Left ventricle myocardium inferior (tissue), 1 donor: ENCODE measurements at regions not wholly inside any gene's neighbourhood (a gene's known extent, or its start where the extent isn't known, plus 50 kb on each side); places are given as distances from the start of the nearest gene placed in this dataset.
"Not testable (repeated sequence)": the region's sequence is repeated elsewhere in the genome, so short reads cannot be mapped to it uniquely, and the experiment has no call there.

Source experiments
- DNase-seq: peaks from one replicate; pipeline ENCODE4 v3.0.0-alpha.2; 2020
- H3K27ac ChIP-seq: fragments of 200-600 bp; replicated peaks from 2 replicates; pipeline ENCODE4 v1.8.0; 2021
- H3K27me3 ChIP-seq: fragments of 200-600 bp; 2 replicates; pipeline ENCODE4 v1.8.0; 2021; ENCODE audit warnings: low read depth
- H3K36me3 ChIP-seq: fragments of 200-600 bp; 2 replicates; pipeline ENCODE4 v1.8.0; 2021
- H3K4me1 ChIP-seq: fragments of 200-600 bp; 2 replicates; pipeline ENCODE4 v1.8.0; 2021
- H3K4me3 ChIP-seq: fragments of 200-600 bp; 2 replicates; pipeline ENCODE4 v1.8.0; 2021; ENCODE audit warnings: mild to moderate bottlenecking, moderate library complexity
- H3K9me3 ChIP-seq: fragments of 200-600 bp; replicated peaks from 2 replicates; pipeline ENCODE4 v1.8.0; 2021
- CTCF ChIP-seq: fragments of 200-600 bp; IDR thresholded peaks from 2 replicates; pipeline ENCODE4 v1.8.0; 2021; ENCODE audit warnings: antibody characterized with exemption, mild to moderate bottlenecking, borderline replicate concordance
- intact Hi-C: fragments of 100-400 bp; cut with micrococcal nuclease; formaldehyde crosslinking; loops from one replicate; pipeline ENCODE4 v1.11.0; 2022
- donor health status: DM: no; HTN: yes; CAD: no; lungs with severe emphysema.

- no peak for TF ChIP-seq CTCF
- H3K9me3 ChIP-seq, result peaks cover 7% of the 10 kb centered on the region
- no peak for DNase-seq
- H3K27me3 ChIP-seq, result no peaks in the 10 kb centered on the region
- no peak overlapping the region for H3K4me3 ChIP-seq
- H3K27ac ChIP-seq, result no peak overlapping the region
- H3K4me1 ChIP-seq, result no peaks in the 10 kb centered on the region
- H3K36me3 ChIP-seq, result no peaks in the 10 kb centered on the region
- intact Hi-C loops, result no loop called here
These were observed 248.8 kb downstream of the SHOX2 start for GRCh38 chr3:157857440-157857839.

DNA sequence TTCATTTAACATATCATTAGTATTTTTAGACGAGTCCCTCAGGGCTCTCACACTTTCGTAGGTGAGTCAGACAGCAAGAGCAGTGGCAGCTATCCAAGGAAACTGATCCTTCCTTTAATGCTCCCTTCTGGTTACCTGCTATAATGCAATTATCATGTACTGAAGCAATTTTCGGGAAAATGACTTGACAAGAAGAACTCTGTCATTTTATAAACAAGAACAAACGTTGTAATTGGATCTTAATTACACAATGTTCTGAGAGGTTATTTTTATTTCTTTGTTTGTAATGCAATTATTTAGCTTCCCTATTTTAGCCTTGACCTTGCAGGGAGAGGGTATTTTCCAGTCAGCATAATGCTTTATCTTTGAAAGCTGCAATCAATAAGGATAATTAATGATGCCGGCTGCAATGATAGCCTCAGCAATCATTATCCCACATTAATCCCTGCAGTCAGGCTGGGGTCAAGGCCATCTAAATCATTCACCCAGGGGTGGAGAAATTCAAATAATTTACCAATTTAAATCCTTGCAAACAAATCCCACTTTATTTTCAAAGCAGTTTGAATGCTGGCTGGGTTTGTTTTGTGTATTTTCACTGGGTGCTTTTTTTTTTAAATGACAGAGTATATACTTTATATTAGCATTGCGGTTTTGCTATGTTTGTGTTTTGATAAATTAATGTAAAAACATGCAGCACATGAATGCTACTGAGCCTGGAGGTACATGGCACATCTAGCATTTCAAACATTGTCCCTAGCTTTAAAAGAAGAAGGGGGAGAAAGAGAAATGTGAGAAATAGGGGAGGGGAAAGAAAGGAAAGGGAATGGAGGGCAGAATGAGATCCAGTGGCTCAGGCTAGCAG, 249.9 kb downstream of the SHOX2 start:
- Histone ChIP-seq H3K27me3 (no peaks in the 10 kb centered on the region), H3K4me3 (no peak overlapping the region), H3K36me3 (no peaks in the 10 kb centered on the region), H3K9me3 (peaks cover 11% of the 10 kb centered on the region), H3K27ac (no peak overlapping the region), H3K4me1 (no peaks in the 10 kb centered on the region)
- no peak for DNase-seq
- intact Hi-C loops, result no loop called here
- TF ChIP-seq CTCF, result no peak

GRCh38 chr3:157845839-157846238, 260.4 kb downstream of the SHOX2 start:
- H3K4me1 ChIP-seq, H3K27me3 ChIP-seq, H3K4me3 ChIP-seq, H3K9me3 ChIP-seq, H3K36me3 ChIP-seq, intact Hi-C loops, H3K27ac ChIP-seq, DNase-seq: not testable (repeated sequence)

- Histone ChIP-seq H3K27ac (no peak overlapping the region), H3K4me3 (no peak overlapping the region), H3K4me1 (no peaks in the 10 kb centered on the region), H3K9me3 (no peaks in the 10 kb centered on the region), H3K36me3 (no peaks in the 10 kb centered on the region), H3K27me3 (no peaks in the 10 kb centered on the region)
- TF ChIP-seq CTCF, result no peak
- intact Hi-C loops, result no loop called here
- no peak for DNase-seq
These were observed 261.2 kb downstream of the SHOX2 start for GRCh38 chr3:157844800-157845565.

DNA sequence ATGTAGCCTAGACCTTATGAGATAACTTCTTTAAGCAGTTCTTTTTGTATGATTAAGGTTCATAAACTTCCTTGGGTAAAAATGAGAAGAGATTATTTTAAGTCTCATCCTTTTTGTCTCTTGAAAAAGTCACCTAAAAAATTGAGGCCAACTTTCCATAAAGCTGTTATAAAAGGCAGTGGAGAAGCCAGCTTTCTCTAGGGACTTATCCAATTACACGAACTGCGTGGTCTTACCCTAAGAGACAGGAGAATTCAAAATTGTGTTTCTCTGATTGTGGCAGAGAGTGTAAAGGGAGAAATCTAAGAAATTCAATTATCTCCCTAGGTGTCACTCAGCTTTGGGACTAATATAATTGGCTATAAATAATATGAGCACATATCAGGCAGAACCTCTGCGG, 262.0 kb downstream of the SHOX2 start:
- no peak for TF ChIP-seq CTCF
- DNase-seq, result no peak
- Histone ChIP-seq H3K9me3 (no peaks in the 10 kb centered on the region), H3K27ac (no peak overlapping the region), H3K36me3 (no peaks in the 10 kb centered on the region), H3K4me3 (no peak overlapping the region), H3K4me1 (no peaks in the 10 kb centered on the region), H3K27me3 (no peaks in the 10 kb centered on the region)
- intact Hi-C loops, result no loop called here

- Histone ChIP-seq H3K27ac (no peak overlapping the region), H3K4me1 (no peaks in the 10 kb centered on the region), H3K36me3 (no peaks in the 10 kb centered on the region), H3K9me3 (no peaks in the 10 kb centered on the region), H3K4me3 (no peak overlapping the region), H3K27me3 (no peaks in the 10 kb centered on the region)
- TF ChIP-seq CTCF, result no peak
- no peak for DNase-seq
- intact Hi-C loops, result no loop called here
These were observed 265.2 kb downstream of the SHOX2 start for GRCh38 chr3:157841029-157841428.
